Hypothalamus (tissue), 51 donors: ENCODE measurements at regions not wholly inside any gene's neighbourhood (a gene's known extent, or its start where the extent isn't known, plus 50 kb on each side); places are given as distances from the start of the nearest gene placed in this dataset.
"Not testable (repeated sequence)": the region's sequence is repeated elsewhere in the genome, so short reads cannot be mapped to it uniquely, and the experiment has no call there.

Experiments
- DNase-seq, 51 donors: peaks; one replicate each; lab custom pipeline; 2025; lab: John Stamatoyannopoulos, UW

DNA sequence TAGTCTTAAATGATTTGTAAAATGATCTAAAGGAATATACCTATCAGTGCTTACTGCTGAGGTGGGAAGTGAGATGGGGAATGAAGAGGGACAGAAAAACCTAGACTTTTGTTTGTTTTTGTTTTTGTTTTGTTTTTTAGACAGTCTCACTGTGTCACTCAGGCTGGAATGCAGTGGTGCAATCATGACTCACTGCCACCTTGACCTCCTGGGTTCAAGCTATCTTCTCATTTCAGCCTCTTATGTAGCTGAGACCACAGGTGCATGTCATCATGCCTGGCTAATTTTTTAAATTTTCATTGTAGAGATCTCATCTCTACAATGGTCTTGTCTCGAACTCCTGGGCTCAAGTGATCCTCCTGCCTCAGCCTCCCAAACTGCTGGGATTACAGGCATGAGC is 116.4 kb upstream of the SEM1 start:
- DNase-seq = no peak

- no peak for DNase-seq
These were observed 118.1 kb upstream of the SEM1 start for GRCh38 chr7:96827701-96828100.

- not testable (repeated sequence) for DNase-seq
These were observed 119.5 kb upstream of the SEM1 start for GRCh38 chr7:96829121-96829520.

DNA sequence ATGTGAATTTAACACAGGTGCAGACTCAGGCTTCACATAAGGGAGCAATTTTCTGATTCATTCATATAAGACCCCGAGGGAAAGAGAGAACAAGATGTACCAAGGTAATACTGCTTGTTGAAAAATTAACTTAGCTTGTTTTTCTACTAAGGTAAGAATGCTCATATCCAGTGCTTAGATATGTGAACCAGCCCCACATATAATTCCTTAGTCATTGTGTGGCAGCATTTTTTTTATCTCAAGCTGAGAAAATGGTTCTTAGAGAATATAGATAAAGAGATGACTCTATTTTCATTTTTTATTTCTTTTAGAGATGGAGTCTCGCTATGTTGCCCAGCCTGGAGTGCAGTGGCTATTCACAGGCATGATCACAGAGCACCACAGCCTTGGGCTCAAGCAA is 121.8 kb upstream of the SEM1 start:
- DNase-seq = no peak

- DNase-seq = no peak
These were observed 122.5 kb upstream of the SEM1 start for GRCh38 chr7:96832092-96832662.

DNA sequence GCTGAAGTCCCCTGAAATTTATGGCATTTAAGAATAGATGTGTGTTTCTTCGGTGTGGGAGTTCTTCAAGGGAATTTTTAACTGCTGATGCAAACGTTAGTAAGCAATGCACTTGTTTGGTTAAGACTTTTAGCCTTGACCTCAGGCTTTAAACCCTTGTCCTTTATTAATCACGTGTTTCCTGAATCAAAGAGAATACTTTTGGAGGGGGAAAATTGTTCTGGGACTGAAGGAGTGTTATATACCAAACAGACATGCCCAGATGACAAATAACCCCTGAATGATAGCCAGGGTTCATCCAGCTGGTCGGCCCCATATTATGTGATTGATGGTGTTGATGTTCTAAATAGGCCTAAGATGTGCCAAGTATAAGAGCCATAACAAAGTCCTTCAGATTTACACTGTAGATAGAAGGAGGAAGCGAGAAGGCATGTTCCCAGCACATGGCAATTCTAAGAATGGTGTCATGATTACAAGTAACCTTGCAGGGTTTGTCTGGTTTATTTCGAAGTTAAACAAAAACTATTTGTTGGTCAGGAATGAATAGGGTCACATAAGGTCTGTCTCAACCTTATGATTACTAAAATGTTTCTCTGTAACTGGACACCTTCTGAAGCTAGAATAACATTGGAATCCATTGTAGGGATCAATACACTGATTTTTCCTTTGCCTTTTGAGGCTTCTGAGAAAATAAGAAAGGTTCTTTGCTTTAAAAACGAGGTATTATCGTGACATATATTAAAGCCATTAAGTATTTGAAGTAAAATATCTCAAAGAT is 124.2 kb upstream of the SEM1 start:
- DNase-seq = no peak

- no peak for DNase-seq
These were observed 126.8 kb upstream of the SEM1 start for GRCh38 chr7:96836456-96836855.

DNA sequence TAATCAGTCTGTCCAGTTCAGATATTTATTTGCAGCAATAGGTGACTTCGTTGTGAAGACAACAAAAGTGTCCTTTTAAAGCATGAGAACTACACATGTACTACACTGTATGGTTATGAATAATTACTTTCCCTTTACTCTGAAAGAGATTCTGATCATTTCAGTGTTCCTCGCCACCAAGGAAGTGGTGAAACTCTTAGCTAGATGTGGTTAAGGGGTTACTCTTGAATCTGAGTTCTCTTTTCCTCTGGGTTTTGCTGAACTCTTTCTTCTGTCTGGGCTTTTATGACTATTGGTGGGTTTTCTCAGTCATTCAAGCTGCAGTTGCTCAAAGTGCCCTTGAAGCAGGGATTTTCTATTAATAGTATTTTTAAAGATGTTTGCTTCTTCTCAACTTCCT is 127.9 kb upstream of the SEM1 start:
- DNase-seq = no peak

GRCh38 chr7:96838481-96838880 is 128.8 kb upstream of the SEM1 start:
- DNase-seq = no peak

- DNase-seq = no peak
These were observed 145.5 kb upstream of the SEM1 start for GRCh38 chr7:96855139-96855538.

GRCh38 chr7:96855691-96856090 is 146.0 kb upstream of the SEM1 start:
- no peak for DNase-seq

DNA sequence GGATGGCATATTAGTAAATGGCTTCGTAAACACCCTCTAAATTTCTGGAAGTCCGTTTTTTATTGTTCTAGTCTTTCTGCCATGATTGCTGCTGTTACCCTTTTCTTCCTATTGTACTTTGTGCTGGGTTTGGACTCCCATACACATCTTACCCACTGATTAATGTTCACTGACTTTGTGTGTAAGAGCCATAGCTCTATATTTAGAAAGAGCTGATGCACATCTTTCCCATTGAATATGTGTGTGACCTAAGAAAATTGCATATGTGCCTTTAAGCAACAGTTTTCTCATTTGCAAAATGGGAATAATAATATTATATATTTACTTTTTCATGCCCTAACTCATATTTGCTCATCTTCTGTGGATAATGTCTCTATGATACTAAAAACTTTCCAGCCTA is 135.8 kb upstream of the DLX6 start:
- DNase-seq = no peak

- DNase-seq = no peak
These were observed 135.2 kb upstream of the DLX6 start for GRCh38 chr7:96870185-96870584.

DNA sequence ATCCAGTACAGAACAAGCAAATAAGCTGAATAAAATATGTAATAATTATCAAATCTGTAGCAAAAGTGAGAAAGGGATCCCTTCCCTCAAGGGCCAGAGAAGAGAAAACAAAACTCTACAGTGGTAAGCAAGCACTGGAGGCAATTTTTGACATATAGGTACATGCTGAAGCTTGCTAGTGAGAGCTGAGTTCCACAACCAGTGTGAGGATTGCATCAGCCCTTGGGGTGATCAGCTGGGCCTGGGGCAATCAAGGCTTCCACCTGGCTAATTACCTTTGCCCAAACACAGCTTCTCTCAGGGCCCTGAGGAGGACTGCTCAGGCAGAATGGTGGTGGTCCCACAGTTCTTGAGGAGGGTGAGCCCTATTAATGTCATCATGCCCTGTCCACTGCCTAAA is 134.4 kb upstream of the DLX6 start:
- no peak for DNase-seq

DNA sequence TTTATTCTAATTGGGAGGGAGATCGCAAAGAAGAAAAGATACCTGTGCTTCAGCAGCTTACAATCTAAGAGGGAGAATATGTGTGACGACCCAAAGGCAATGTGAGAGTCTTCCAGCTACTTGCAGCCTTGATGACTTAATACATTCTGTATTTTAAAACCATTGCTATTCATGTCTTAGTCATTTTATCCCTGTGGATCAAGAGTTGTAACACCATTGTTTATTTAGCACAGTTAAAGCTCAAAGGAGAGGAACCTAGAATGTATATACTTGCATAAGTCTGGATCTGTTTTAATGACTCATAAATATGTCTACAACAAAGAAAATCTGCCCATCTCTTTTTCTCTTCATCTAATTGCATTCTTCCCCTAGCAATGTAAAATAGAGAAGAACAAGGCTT is 117.9 kb upstream of the DLX6 start:
- no peak for DNase-seq

- no peak for DNase-seq
These were observed 106.2 kb upstream of the DLX6 start for GRCh38 chr7:96899108-96899507.

DNA sequence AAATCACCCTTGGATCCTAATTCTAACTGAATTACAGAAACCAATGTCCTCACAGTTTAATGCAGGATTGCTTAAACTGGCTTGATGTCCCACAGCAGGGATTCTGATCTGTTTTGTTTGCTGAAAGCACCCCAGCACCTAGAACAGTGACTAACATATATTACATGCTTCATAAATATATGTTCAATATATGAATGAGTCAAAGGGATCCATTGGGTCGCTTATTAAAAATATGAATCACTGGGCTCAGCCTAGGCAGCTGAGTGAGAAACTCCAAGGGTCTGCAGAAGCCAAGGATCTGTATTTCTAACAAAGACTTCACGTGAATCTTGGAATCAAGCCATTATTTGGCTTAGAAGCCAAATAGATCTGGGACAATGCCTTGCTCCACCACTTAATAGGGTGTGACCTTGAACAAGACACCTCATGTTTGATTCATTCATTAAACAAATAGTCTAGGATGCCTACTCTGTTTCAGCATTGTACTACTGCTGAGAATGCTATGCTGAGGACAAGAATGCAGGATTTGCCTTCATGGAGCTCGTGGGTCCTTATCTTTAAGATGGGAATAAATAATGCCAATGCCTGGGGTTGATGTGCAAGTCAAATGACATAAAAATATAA is 103.4 kb upstream of the DLX6 start:
- DNase-seq = no peak

DNA sequence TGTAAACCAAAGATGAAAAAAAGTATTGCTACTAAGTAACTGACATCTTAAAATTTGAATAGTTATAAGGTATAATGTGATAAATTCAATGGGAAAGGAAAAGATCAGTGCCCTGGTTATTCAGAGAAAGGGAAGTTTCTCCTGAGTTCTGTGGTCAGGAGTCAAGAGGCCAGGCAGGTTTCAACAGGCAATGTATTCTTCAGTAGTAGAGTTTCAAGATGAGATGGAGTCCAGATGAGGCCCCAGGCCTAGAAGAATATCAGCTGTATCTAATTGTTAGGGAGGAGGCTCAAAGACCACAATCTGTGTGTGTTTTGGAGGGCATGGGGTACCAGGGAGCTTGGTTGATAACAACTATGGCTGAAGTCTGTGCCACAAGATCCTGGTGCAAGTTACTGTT is 101.4 kb upstream of the DLX6 start:
- DNase-seq = no peak

- no peak for DNase-seq
These were observed 94.9 kb upstream of the DLX6 start for GRCh38 chr7:96910486-96910885.

DNA sequence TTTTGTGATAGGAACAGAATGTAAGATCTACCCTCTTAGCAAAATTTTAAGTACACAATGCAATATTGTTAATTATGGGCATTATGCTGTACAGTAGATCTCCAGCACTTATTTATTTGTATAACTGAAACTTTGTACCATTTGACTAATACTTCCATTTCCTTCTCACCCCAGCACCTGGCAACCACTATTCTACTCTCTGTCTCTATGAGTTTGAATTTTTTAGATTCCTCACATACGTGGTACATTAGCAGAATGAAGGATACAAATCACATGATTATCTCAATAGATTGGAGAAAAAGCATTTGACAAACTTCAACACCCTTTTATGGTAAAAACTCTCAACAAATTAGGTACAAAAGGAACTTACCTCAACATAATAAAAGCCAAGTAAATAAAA is 90.3 kb upstream of the DLX6 start:
- no peak for DNase-seq

DNA sequence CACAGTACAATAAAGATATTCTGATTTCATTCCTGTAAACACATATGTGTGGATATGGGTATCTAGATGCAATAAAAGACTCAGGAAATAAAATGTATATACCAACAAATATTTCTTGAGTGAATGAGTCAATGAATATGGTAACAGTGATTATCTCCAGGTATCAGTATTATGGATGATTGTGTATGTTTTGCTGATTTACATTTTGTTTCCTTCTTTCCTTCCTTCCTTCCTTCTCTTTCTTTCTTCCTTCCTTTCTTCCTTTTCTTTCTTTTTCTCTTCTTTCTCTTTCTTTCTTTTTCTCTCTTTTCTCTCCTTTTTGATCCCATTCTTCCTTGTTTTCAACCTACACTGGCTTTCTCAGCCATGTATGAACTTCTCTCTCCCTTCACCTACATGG is 85.3 kb upstream of the DLX6 start:
- no peak for DNase-seq

DNA sequence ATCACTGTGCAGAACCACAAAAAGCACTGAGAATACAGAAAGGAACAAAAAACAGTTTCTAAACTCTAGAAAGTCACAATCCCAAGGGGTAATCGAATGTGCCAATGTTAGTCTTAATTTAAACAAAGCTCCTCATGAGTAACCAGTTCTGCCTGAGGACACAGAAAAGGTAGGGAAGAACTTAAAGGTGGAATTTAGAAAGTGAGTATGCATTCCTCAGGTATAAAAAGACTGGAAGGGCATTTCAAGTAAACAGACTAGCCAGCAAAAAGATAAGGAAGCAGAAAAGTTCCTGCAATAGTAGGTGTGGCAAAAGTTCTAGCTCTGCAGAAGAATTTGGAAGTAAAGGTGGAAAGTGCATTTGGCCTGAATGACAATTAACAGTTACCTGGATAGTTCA is 84.6 kb upstream of the DLX6 start:
- no peak for DNase-seq
